ENCODE measurements at regions not wholly inside any gene's neighbourhood (a gene's known extent, or its start where the extent isn't known, plus 50 kb on each side); places are given as distances from the start of the nearest gene placed in this dataset.

GRCh38 chr4:32569861-32570260 lies 1849.7 kb downstream of the PCDH7 start:
- Histone ChIP-seq H3K36me3 (ENCODE audit: control insufficient read depth, insufficient read depth, low read length) (no peaks in the 10 kb centered on the region), H3K27me3 (ENCODE audit: control insufficient read depth, insufficient read depth, low read length) (no peaks in the 10 kb centered on the region), H3K4me1 (ENCODE audit: control insufficient read depth, insufficient read depth, low read length) (no peaks in the 10 kb centered on the region), H3K4me3 (ENCODE audit: low read depth in 2 of 2, low read length in 2 of 2) (no peak overlapping the region), H3K9me3 (ENCODE audit: control insufficient read depth, insufficient read depth, low read depth, low read length) (no peaks in the 10 kb centered on the region), H3K27ac (ENCODE audit: low read length) (no peak overlapping the region)
- POLR2A ChIA-PET = no interaction called here
- TF ChIP-seq TCF7L2 (IDR thresholded peaks at IDR 0.05; ENCODE audit: low read depth, low read length) (no peak), CTCF (IDR thresholded peaks at IDR 0.05) (no peak), POLR2AphosphoS5 (IDR thresholded peaks at IDR 0.05; ENCODE audit: low read depth, low read length) (no peak), SIN3A (IDR thresholded peaks at IDR 0.05; ENCODE audit: borderline replicate concordance, insufficient read depth, low read depth, low read length) (no peak), REST (IDR thresholded peaks at IDR 0.05; ENCODE audit: insufficient read depth in 1 of 2, low read depth in 2 of 2, low read length in 1 of 2) (no peak)
- CTCF ChIA-PET = no interaction called here
- intact Hi-C loops (cut with micrococcal nuclease; ENCODE audit: unreplicated experiment) = no loop called here
- no peak for DNase-seq (ENCODE audit: low read depth, low spot score)
- in situ Hi-C loops (cut with HindIII; ENCODE audit: low pct_unique_long_range_greater_than_20kb, low sequenced_read_pairs) = no loop called here
- ATAC-seq = no peak
- no TSS peak for BruUV-seq (replicated peaks)

- TF ChIP-seq CTCF (IDR thresholded peaks at IDR 0.05) (no peak), POLR2AphosphoS5 (IDR thresholded peaks at IDR 0.05; ENCODE audit: low read depth, low read length) (no peak), SIN3A (IDR thresholded peaks at IDR 0.05; ENCODE audit: borderline replicate concordance, insufficient read depth, low read depth, low read length) (no peak), REST (IDR thresholded peaks at IDR 0.05; ENCODE audit: insufficient read depth in 1 of 2, low read depth in 2 of 2, low read length in 1 of 2) (no peak), TCF7L2 (IDR thresholded peaks at IDR 0.05; ENCODE audit: low read depth, low read length) (no peak)
- Histone ChIP-seq H3K9me3 (ENCODE audit: control insufficient read depth, insufficient read depth, low read depth, low read length) (no peaks in the 10 kb centered on the region), H3K27me3 (ENCODE audit: control insufficient read depth, insufficient read depth, low read length) (no peaks in the 10 kb centered on the region), H3K36me3 (ENCODE audit: control insufficient read depth, insufficient read depth, low read length) (no peaks in the 10 kb centered on the region), H3K27ac (ENCODE audit: low read length) (no peak overlapping the region), H3K4me3 (ENCODE audit: low read depth in 2 of 2, low read length in 2 of 2) (no peak overlapping the region), H3K4me1 (ENCODE audit: control insufficient read depth, insufficient read depth, low read length) (no peaks in the 10 kb centered on the region)
- POLR2A ChIA-PET = no interaction called here
- ATAC-seq (no peak), DNase-seq (ENCODE audit: low read depth, low spot score) (no peak)
- in situ Hi-C loops (cut with HindIII; ENCODE audit: low pct_unique_long_range_greater_than_20kb, low sequenced_read_pairs) = no loop called here
- intact Hi-C loops (cut with micrococcal nuclease; ENCODE audit: unreplicated experiment) = no loop called here
- BruUV-seq (replicated peaks) = no TSS peak
- CTCF ChIA-PET = no interaction called here
Observed at GRCh38 chr4:32572366-32572765, 1852.2 kb downstream of the PCDH7 start.

Measured in Panc1 (cell line).